HG02973 (cell line): ENCODE measurements at regions not wholly inside any gene's neighbourhood (a gene's known extent, or its start where the extent isn't known, plus 50 kb on each side); places are given as distances from the start of the nearest gene placed in this dataset.
"Not testable (repeated sequence)": the region's sequence is repeated elsewhere in the genome, so short reads cannot be mapped to it uniquely, and the experiment has no call there.

Source experiments
- ATAC-seq: cut with Tn5 transposase; IDR thresholded peaks from one replicate; pipeline ENCODE4 v1.9.1; 2021; ENCODE audit warnings: moderate library complexity; ENCODE audit not compliant: unreplicated experiment

- no peak for ATAC-seq
Observed at GRCh38 chr13:88802886-88803285, 1131.7 kb downstream of the SLITRK5 start.

GRCh38 chr13:88806438-88806837 lies 1135.3 kb downstream of the SLITRK5 start:
- ATAC-seq = no peak

- ATAC-seq = no peak
Observed at GRCh38 chr13:88817560-88817959, 1146.4 kb downstream of the SLITRK5 start.

- ATAC-seq = no peak
Observed at GRCh38 chr13:88823114-88823513, 1151.9 kb downstream of the SLITRK5 start.

- ATAC-seq = no peak
Observed at GRCh38 chr13:88824218-88824617, 1153.0 kb downstream of the SLITRK5 start.

GRCh38 chr13:88840085-88840484 lies 1168.9 kb downstream of the SLITRK5 start:
- no peak for ATAC-seq

- not testable (repeated sequence) for ATAC-seq
Observed at GRCh38 chr13:88852293-88852692, 1181.1 kb downstream of the SLITRK5 start.

- ATAC-seq = no peak
Observed at GRCh38 chr13:88857256-88857655, 1186.1 kb downstream of the SLITRK5 start.

- no peak for ATAC-seq
Observed at GRCh38 chr13:88862095-88862620, 1191.0 kb downstream of the SLITRK5 start.

- ATAC-seq = no peak
Observed at GRCh38 chr13:88863116-88863515, 1191.9 kb downstream of the SLITRK5 start.

GRCh38 chr13:88866195-88866594 lies 1195.0 kb downstream of the SLITRK5 start:
- ATAC-seq = no peak

- ATAC-seq = no peak
Observed at GRCh38 chr13:88883741-88884140, 1212.6 kb downstream of the SLITRK5 start.

GRCh38 chr13:88887045-88887662 lies 1216.0 kb downstream of the SLITRK5 start:
- no peak for ATAC-seq

GRCh38 chr13:88895261-88895941 lies 1224.2 kb downstream of the SLITRK5 start:
- no peak for ATAC-seq

GRCh38 chr13:88896466-88896865 lies 1225.3 kb downstream of the SLITRK5 start:
- no peak for ATAC-seq

GRCh38 chr13:88908961-88909441 lies 1237.8 kb downstream of the SLITRK5 start:
- ATAC-seq = no peak

GRCh38 chr13:88919970-88920628 lies 1248.9 kb downstream of the SLITRK5 start:
- no peak for ATAC-seq

- ATAC-seq = no peak
Observed at GRCh38 chr13:88925954-88926353, 1254.8 kb downstream of the SLITRK5 start.

GRCh38 chr13:88926890-88927502 lies 1255.8 kb downstream of the SLITRK5 start:
- ATAC-seq = no peak

- ATAC-seq = no peak
Observed at GRCh38 chr13:88932950-88933349, 1261.8 kb downstream of the SLITRK5 start.

GRCh38 chr13:88937384-88937783 lies 1266.2 kb downstream of the SLITRK5 start:
- no peak for ATAC-seq
